Hepatocyte (in vitro differentiated cells): ENCODE measurements at regions not wholly inside any gene's neighbourhood (a gene's known extent, or its start where the extent isn't known, plus 50 kb on each side); places are given as distances from the start of the nearest gene placed in this dataset.

Experiments
- EZH2 ChIP-seq: fragments of 200-600 bp; sonication (generic); IDR thresholded peaks from 2 replicates; pipeline ENCODE4 v1.6.1; 2016; ENCODE audit warnings: antibody characterized with exemption, mild to moderate bottlenecking, borderline replicate concordance
- EZH2phosphoT487 ChIP-seq: fragments of 200-600 bp; sonication (generic); IDR thresholded peaks from one replicate; pipeline ENCODE4 v1.6.1; 2018; ENCODE audit warnings: antibody characterized with exemption, mild to moderate bottlenecking, low read depth, moderate library complexity; ENCODE audit not compliant: unreplicated experiment, severe bottlenecking
- TF ChIP-seq, protein P1 (sequence below): fragments of 200-600 bp; sonication (generic); IDR thresholded peaks from 2 replicates; pipeline ENCODE4 v1.5.1; 2016; ENCODE audit warnings: antibody characterized with exemption, mild to moderate bottlenecking; ENCODE audit not compliant: poor library complexity

DNA sequence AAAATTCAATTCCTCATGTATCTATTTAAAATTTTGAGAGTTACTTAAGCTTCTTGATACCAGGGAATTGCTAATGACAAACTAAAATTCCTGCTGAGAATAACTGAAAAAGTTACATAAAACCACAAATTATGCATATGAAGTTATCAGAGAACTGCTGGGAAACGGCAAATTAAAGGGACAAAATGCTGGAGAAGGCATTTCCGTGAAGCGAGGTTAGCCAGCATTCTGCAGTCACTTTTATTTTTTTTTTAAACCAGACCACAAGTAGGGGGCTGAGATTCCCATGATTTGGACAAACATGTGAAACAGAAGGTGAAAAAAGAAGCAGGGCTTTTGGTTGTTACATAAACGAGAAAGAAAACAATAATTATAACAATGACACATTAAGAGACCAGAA lies 737.6 kb upstream of the CHRM3 start:
- TF ChIP-seq, protein P1, sequence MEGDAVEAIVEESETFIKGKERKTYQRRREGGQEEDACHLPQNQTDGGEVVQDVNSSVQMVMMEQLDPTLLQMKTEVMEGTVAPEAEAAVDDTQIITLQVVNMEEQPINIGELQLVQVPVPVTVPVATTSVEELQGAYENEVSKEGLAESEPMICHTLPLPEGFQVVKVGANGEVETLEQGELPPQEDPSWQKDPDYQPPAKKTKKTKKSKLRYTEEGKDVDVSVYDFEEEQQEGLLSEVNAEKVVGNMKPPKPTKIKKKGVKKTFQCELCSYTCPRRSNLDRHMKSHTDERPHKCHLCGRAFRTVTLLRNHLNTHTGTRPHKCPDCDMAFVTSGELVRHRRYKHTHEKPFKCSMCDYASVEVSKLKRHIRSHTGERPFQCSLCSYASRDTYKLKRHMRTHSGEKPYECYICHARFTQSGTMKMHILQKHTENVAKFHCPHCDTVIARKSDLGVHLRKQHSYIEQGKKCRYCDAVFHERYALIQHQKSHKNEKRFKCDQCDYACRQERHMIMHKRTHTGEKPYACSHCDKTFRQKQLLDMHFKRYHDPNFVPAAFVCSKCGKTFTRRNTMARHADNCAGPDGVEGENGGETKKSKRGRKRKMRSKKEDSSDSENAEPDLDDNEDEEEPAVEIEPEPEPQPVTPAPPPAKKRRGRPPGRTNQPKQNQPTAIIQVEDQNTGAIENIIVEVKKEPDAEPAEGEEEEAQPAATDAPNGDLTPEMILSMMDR, result no peak
- TF ChIP-seq EZH2phosphoT487 (no peak), EZH2 (no peak)
